ENCODE measurements at regions not wholly inside any gene's neighbourhood (a gene's known extent, or its start where the extent isn't known, plus 50 kb on each side); places are given as distances from the start of the nearest gene placed in this dataset.

DNA sequence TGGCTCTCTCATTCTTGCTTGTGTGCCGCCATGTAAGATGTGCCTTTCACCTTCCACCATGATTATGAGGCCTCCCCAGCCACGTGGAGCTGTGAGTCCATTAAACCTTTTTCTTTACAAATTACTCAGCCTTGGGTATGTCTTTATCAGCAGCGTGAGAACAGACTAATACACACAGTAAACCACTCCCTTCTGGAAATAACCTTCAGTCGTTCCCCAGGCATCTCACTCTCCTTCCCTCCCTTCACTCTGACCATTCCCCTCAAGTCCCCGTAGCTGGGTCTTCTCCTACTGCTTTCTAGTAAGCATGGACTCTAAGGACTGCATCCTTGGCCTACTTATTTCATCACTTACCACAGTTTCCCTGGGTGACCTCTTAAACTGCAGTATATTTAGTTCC, 493.9 kb downstream of the CCDC171 start:
- no peak for TF ChIP-seq CTCF (IDR thresholded peaks at IDR 0.05; ENCODE audit: low read length)
- TF ChIP-seq EZH2 (IDR thresholded peaks at IDR 0.05; ENCODE audit: borderline replicate concordance, low read length): no peak

Measured in OCI-LY1 (cell line).